Caco-2 (cell line): ENCODE measurements at regions not wholly inside any gene's neighbourhood (a gene's known extent, or its start where the extent isn't known, plus 50 kb on each side); places are given as distances from the start of the nearest gene placed in this dataset.
"Not testable (repeated sequence)": the region's sequence is repeated elsewhere in the genome, so short reads cannot be mapped to it uniquely, and the experiment has no call there.

Source experiments
- BruUV-seq: library from RNA; stranded (reverse); fragments of 400-500 nt; replicated peaks from 2 replicates; lab custom pipeline; 2021; lab: Mats Ljungman, UMichigan
- CTCF ChIA-PET: fragments of 300-600 bp; sonication (Branson Sonifier 250); formaldehyde crosslinking; loops from one replicate; lab custom pipeline; 2022; ENCODE audit warnings: antibody characterized with exemption; lab: Charles Lee
- POLR2A ChIA-PET: fragments of 300-600 bp; sonication (Branson Sonifier 250); formaldehyde crosslinking; loops from one replicate; lab custom pipeline; 2022; ENCODE audit warnings: antibody characterized with exemption; lab: Charles Lee
- DNase-seq, 2 experiments: peaks; one replicate each; pipeline versions ENCODE4 v3.0.0 to v3.0.0-alpha.2; 2020 to 2022
- H3K27me3 ChIP-seq: replicated peaks from 2 replicates; pipeline ENCODE4 v1.6.0; 2011; ENCODE audit warnings: low read length; ENCODE audit not compliant: control insufficient read depth, insufficient read depth
- H3K36me3 ChIP-seq: 2 replicates; pipeline ENCODE4 v1.5.1; 2011; ENCODE audit warnings: low read length; ENCODE audit not compliant: control insufficient read depth, insufficient read depth
- H3K4me1 ChIP-seq: fragments of 250-450 bp; sonication (Bioruptor Pico); 2 replicates; pipeline ENCODE4 v1.5.1; 2020; ENCODE audit warnings: mild to moderate bottlenecking
- H3K4me3 ChIP-seq: 2 replicates; pipeline ENCODE4 v1.5.1; 2011; ENCODE audit warnings: low read depth, mild to moderate bottlenecking, control low read depth, low read length
- H3K9me3 ChIP-seq: fragments of 250-450 bp; sonication (Bioruptor Pico); 2 replicates; pipeline ENCODE4 v1.5.1; 2020; ENCODE audit warnings: mild to moderate bottlenecking, moderate library complexity
- H3K27ac Mint-ChIP-seq: one replicate; pipeline ENCODE4 v1.8.0; 2022; ENCODE audit warnings: mixed read lengths; ENCODE audit not compliant: unreplicated experiment
- H3K27me3 Mint-ChIP-seq: one replicate; pipeline ENCODE4 v1.8.0; 2022; ENCODE audit warnings: mixed read lengths; ENCODE audit not compliant: insufficient read depth, unreplicated experiment
- H3K36me3 Mint-ChIP-seq: one replicate; pipeline ENCODE4 v1.8.0; 2022; ENCODE audit warnings: mild to moderate bottlenecking, mixed read lengths; ENCODE audit not compliant: insufficient read depth, unreplicated experiment
- H3K4me1 Mint-ChIP-seq: one replicate; pipeline ENCODE4 v1.8.0; 2022; ENCODE audit warnings: low read depth, mixed read lengths; ENCODE audit not compliant: unreplicated experiment
- H3K4me3 Mint-ChIP-seq: one replicate; pipeline ENCODE4 v1.8.0; 2022; ENCODE audit warnings: mild to moderate bottlenecking, moderate library complexity, mixed read lengths; ENCODE audit not compliant: unreplicated experiment
- H3K9me3 Mint-ChIP-seq: one replicate; pipeline ENCODE4 v1.8.0; 2022; ENCODE audit warnings: mixed read lengths; ENCODE audit not compliant: unreplicated experiment
- intact Hi-C: fragments of 100-400 bp; cut with micrococcal nuclease; formaldehyde crosslinking; loops from one replicate; pipeline ENCODE4 v1.10.0; 2022; ENCODE audit not compliant: unreplicated experiment
- TF ChIP-seq, protein P1 (sequence below), 2 experiments: fragments of 200-600 bp in 1 of 2; IDR thresholded peaks; 1 replicate in 1 of 2; 2 replicates in 1 of 2; pipeline versions ENCODE4 v1.5.1 to v1.8.0; 2011 to 2022; ENCODE audit warnings: antibody characterized with exemption in 1 of 2, control low read depth in 1 of 2, inconsistent platforms in 1 of 2, low read depth in 1 of 2, low read length in 1 of 2, mild to moderate bottlenecking in 1 of 2, moderate library complexity in 1 of 2; ENCODE audit not compliant: insufficient read depth in 1 of 2, severe bottlenecking in 1 of 2, unreplicated experiment in 1 of 2

DNA sequence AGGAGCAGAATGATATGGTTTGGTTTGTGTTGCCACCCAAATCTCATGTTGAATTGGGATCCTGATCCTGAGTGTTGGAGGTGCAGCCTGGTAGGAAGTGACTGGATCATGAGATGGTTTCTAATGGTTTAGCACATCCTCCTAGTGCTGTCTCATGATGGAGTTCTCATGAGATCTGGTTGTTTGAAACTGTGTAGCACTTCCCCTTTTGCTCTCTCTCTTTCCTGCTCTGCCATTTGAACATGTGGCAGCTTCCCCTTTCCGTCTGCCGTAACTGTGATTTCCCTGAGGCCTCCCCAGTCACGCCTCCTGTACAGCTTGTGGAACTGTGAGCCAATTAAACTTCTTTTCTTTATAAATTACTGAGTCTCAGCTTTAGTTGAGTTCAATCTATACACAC is 756.8 kb upstream of the CDH6 start:
- H3K4me1 ChIP-seq, result no peaks in the 10 kb centered on the region
- DNase-seq, result no peak
- Mint-ChIP-seq H3K27me3 (no peaks in the 10 kb centered on the region), H3K36me3 (no peaks in the 10 kb centered on the region), H3K9me3 (peaks cover 11% of the 10 kb centered on the region), H3K4me3 (no peak overlapping the region), H3K4me1 (no peaks in the 10 kb centered on the region), H3K27ac (no peak overlapping the region)
- ChIA-PET CTCF (no interaction called here), POLR2A (no interaction called here)
- no peaks in the 10 kb centered on the region for H3K9me3 ChIP-seq
- BruUV-seq, result no TSS peak
- H3K36me3 ChIP-seq, result no peaks in the 10 kb centered on the region
- intact Hi-C loops, result no loop called here
- TF ChIP-seq, protein P1, sequence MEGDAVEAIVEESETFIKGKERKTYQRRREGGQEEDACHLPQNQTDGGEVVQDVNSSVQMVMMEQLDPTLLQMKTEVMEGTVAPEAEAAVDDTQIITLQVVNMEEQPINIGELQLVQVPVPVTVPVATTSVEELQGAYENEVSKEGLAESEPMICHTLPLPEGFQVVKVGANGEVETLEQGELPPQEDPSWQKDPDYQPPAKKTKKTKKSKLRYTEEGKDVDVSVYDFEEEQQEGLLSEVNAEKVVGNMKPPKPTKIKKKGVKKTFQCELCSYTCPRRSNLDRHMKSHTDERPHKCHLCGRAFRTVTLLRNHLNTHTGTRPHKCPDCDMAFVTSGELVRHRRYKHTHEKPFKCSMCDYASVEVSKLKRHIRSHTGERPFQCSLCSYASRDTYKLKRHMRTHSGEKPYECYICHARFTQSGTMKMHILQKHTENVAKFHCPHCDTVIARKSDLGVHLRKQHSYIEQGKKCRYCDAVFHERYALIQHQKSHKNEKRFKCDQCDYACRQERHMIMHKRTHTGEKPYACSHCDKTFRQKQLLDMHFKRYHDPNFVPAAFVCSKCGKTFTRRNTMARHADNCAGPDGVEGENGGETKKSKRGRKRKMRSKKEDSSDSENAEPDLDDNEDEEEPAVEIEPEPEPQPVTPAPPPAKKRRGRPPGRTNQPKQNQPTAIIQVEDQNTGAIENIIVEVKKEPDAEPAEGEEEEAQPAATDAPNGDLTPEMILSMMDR (IDR thresholded peaks at IDR 0.05; ENCODE audit: insufficient read depth in 1 of 2, low read depth in 1 of 2, low read length in 1 of 2, severe bottlenecking in 1 of 2, unreplicated experiment in 1 of 2), result no peak
- no peaks in the 10 kb centered on the region for H3K27me3 ChIP-seq
- no peak overlapping the region for H3K4me3 ChIP-seq

GRCh38 chr5:30428866-30429407 is 764.5 kb upstream of the CDH6 start:
- H3K4me3 Mint-ChIP-seq, result peak overlapping the region; percentile 78
- intact Hi-C loops, H3K9me3 Mint-ChIP-seq, BruUV-seq, H3K27me3 ChIP-seq, H3K9me3 ChIP-seq, H3K4me1 Mint-ChIP-seq, CTCF ChIA-PET, H3K4me1 ChIP-seq, H3K36me3 Mint-ChIP-seq, POLR2A ChIA-PET, H3K36me3 ChIP-seq, H3K27me3 Mint-ChIP-seq: not testable (repeated sequence)
- peak overlapping the region; percentile 72 for H3K27ac Mint-ChIP-seq
- peak overlapping the region; percentile 45 for H3K4me3 ChIP-seq
- DNase-seq, result peak; percentile 54 to 75

- no peaks in the 10 kb centered on the region for H3K36me3 ChIP-seq
- Mint-ChIP-seq H3K27ac (no peak overlapping the region), H3K36me3 (no peaks in the 10 kb centered on the region), H3K4me1 (no peaks in the 10 kb centered on the region), H3K9me3 (no peaks in the 10 kb centered on the region), H3K4me3 (no peak overlapping the region), H3K27me3 (peaks cover 6% of the 10 kb centered on the region)
- H3K4me3 ChIP-seq, result no peak overlapping the region
- TF ChIP-seq, protein P1 (IDR thresholded peaks at IDR 0.05; ENCODE audit: insufficient read depth in 1 of 2, low read depth in 1 of 2, low read length in 1 of 2, severe bottlenecking in 1 of 2, unreplicated experiment in 1 of 2), result no peak
- ChIA-PET CTCF (interaction anchor here (1.1 kb wide), 1 partner anchor 207 kb away, joined by 4 read pairs; no protein-coding TSS in a partner anchor), POLR2A (no interaction called here)
- no peak for DNase-seq
- H3K27me3 ChIP-seq, result no peaks in the 10 kb centered on the region
- no peaks in the 10 kb centered on the region for H3K9me3 ChIP-seq
- BruUV-seq, result no TSS peak
- no peaks in the 10 kb centered on the region for H3K4me1 ChIP-seq
- intact Hi-C loops, result no loop called here
These were observed 779.4 kb upstream of the CDH6 start for GRCh38 chr5:30414078-30414477.
